ENCODE measurements at regions not wholly inside any gene's neighbourhood (a gene's known extent, or its start where the extent isn't known, plus 50 kb on each side); places are given as distances from the start of the nearest gene placed in this dataset.

DNA sequence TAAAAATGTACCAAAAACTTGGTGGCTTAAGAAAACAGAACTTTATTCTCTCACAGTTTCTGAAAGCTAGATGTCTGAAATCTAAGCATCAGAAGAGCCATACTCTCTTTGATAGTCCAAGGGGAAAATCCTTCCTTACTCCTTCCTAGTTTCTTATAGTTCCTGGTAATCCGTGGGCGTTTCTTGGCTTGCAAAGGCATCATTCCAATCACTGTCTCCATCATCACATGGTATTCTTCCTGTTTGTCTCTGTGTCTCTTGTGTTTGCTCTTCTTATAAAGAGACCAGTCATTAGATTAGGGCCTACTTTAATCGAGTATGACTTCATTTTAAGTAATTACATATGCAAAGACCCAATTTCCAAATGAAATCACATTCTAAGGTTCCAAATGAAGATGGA lies 118.9 kb upstream of the FSTL5 start:
- Histone ChIP-seq H3K27me3 (ENCODE audit: insufficient read depth in 3 of 3, low read length in 2 of 3) (no peaks in the 10 kb centered on the region), H3K27ac (no peak overlapping the region), H3K36me3 (ENCODE audit: insufficient read depth in 1 of 2, low read depth in 1 of 2) (no peaks in the 10 kb centered on the region), H3K4me3 (no peak overlapping the region), H3K4me1 (no peaks in the 10 kb centered on the region), H3K9me3 (no peaks in the 10 kb centered on the region)
- no peak for ATAC-seq
- intact Hi-C loops (cut with DNase I): no loop called here
- no peak for DNase-seq
- TF ChIP-seq, protein P1, sequence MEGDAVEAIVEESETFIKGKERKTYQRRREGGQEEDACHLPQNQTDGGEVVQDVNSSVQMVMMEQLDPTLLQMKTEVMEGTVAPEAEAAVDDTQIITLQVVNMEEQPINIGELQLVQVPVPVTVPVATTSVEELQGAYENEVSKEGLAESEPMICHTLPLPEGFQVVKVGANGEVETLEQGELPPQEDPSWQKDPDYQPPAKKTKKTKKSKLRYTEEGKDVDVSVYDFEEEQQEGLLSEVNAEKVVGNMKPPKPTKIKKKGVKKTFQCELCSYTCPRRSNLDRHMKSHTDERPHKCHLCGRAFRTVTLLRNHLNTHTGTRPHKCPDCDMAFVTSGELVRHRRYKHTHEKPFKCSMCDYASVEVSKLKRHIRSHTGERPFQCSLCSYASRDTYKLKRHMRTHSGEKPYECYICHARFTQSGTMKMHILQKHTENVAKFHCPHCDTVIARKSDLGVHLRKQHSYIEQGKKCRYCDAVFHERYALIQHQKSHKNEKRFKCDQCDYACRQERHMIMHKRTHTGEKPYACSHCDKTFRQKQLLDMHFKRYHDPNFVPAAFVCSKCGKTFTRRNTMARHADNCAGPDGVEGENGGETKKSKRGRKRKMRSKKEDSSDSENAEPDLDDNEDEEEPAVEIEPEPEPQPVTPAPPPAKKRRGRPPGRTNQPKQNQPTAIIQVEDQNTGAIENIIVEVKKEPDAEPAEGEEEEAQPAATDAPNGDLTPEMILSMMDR (IDR thresholded peaks at IDR 0.05): no peak
- 70 to 75% (median 73%) methylated on average over 3 of the region's 3 CpGs for WGBS, 3 donors

DNA sequence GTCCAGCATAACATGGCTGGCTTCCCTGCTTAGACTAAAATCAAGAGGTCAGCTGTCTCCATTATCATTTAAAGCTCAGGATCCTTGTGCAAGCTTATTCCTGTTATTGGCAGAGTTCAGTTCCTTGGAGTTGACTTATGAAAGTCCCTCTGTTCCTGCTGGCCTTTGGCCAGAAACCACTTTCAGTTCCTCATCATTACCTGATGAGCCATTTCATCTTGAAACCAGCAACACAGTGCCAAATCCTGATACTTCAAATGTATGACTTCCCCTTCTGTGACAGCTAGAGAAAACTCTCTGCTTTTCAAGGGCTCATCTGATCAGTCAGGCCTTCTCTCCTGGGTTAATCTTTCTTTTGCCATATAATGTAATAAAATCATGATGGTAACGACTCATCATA lies 110.6 kb upstream of the FSTL5 start:
- DNase-seq (no peak), ATAC-seq (no peak)
- TF ChIP-seq, protein P1 (IDR thresholded peaks at IDR 0.05): no peak
- Histone ChIP-seq H3K4me3 (no peak overlapping the region), H3K9me3 (no peaks in the 10 kb centered on the region), H3K4me1 (no peaks in the 10 kb centered on the region), H3K27ac (no peak overlapping the region), H3K27me3 (ENCODE audit: insufficient read depth in 3 of 3, low read length in 2 of 3) (no peaks in the 10 kb centered on the region), H3K36me3 (ENCODE audit: insufficient read depth in 1 of 2, low read depth in 1 of 2) (no peaks in the 10 kb centered on the region)
- WGBS, 3 donors: 58 to 71% (median 65%) methylated on average over 1 of the region's 1 CpG
- intact Hi-C loops (cut with DNase I): no loop called here

DNA sequence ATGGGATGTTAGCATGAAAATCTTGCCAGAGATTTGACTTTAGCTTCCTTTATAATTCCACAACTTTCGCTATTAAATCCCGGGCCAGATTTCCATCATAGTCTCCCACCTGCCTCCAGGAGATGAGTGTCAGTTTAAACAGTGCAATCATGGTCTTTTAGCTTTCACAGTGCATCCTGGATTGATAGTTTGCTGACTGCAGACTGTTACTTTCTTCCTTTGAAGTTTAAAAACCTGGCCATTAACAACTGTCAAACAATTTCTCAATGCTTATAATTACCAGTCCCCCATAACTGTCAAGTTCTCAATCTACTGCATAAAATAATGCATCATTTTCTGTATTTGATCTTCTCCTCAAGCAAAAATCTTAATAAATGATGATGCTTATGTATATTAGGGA lies 108.4 kb upstream of the FSTL5 start:
- no peak overlapping the region for H3K4me3 ChIP-seq
- no peaks in the 10 kb centered on the region for H3K4me1 ChIP-seq
- ATAC-seq (no peak), DNase-seq (no peak)
- no peaks in the 10 kb centered on the region for H3K36me3 ChIP-seq (ENCODE audit: insufficient read depth in 1 of 2, low read depth in 1 of 2)
- no peaks in the 10 kb centered on the region for H3K27me3 ChIP-seq (ENCODE audit: insufficient read depth in 3 of 3, low read length in 2 of 3)
- TF ChIP-seq, protein P1 (IDR thresholded peaks at IDR 0.05): no peak
- H3K27ac ChIP-seq: no peak overlapping the region
- intact Hi-C loops (cut with DNase I): no loop called here
- H3K9me3 ChIP-seq: no peaks in the 10 kb centered on the region
- WGBS, 3 donors: 88 to 95% (median 91%) methylated on average over 2 of the region's 2 CpGs

DNA sequence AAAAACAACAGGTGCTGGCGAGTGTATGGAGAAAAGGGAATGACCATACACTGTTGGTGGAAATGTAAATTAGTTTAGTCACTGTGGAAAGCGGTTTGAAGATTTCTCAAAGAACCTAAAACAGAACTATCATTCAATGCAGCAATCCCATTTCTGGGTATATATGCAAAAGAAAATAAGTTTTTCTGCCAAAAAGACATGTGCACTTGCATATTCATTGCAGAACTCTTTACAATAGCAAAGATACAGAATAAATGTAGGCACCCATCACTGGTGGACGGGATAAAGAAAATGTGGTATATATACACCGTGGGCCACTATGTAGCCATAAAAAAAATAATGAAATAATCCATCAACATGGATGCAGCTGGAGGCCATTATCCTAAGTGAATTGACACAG lies 105.1 kb upstream of the FSTL5 start:
- intact Hi-C loops (cut with DNase I): no loop called here
- no peaks in the 10 kb centered on the region for H3K36me3 ChIP-seq (ENCODE audit: insufficient read depth in 1 of 2, low read depth in 1 of 2)
- TF ChIP-seq, protein P1 (IDR thresholded peaks at IDR 0.05): no peak
- no peak overlapping the region for H3K27ac ChIP-seq
- no peak overlapping the region for H3K4me3 ChIP-seq
- peaks cover 10% of the 10 kb centered on the region for H3K9me3 ChIP-seq
- no peaks in the 10 kb centered on the region for H3K4me1 ChIP-seq
- WGBS, 3 donors: 80 to 86% (median 84%) methylated on average over 4 of the region's 4 CpGs
- H3K27me3 ChIP-seq (ENCODE audit: insufficient read depth in 3 of 3, low read length in 2 of 3): no peaks in the 10 kb centered on the region
- no peak for DNase-seq
- no peak for ATAC-seq

DNA sequence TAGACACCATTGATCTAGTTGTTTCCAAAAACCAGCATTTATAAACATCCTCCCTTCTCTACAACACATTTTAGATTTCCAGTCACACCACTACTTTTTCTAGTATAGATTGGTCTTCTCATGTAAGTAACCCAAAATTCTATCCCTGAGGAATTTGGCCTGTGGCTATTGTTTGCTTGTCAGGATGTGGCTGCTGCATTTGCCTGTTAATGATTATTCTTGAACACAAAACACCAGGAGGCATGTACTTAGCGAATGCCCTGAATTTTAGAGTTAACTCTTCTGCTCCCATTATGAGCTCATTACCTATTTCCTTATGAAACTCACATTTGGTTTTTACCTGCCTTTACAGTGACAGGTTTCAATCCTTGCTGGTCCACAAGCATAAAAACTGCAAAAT lies 102.0 kb upstream of the FSTL5 start:
- no peaks in the 10 kb centered on the region for H3K36me3 ChIP-seq (ENCODE audit: insufficient read depth in 1 of 2, low read depth in 1 of 2)
- no peaks in the 10 kb centered on the region for H3K27me3 ChIP-seq (ENCODE audit: insufficient read depth in 3 of 3, low read length in 2 of 3)
- no peak for ATAC-seq
- DNase-seq: no peak
- intact Hi-C loops (cut with DNase I): no loop called here
- H3K9me3 ChIP-seq: peaks cover 10% of the 10 kb centered on the region
- no peak overlapping the region for H3K4me3 ChIP-seq
- TF ChIP-seq, protein P1 (IDR thresholded peaks at IDR 0.05): no peak
- 43 to 62% (median 51%) methylated on average over 1 of the region's 1 CpG for WGBS, 3 donors
- H3K4me1 ChIP-seq: no peaks in the 10 kb centered on the region
- H3K27ac ChIP-seq: no peak overlapping the region
